ENCODE measurements at regions not wholly inside any gene's neighbourhood (a gene's known extent, or its start where the extent isn't known, plus 50 kb on each side); places are given as distances from the start of the nearest gene placed in this dataset.
"Not testable (repeated sequence)": the region's sequence is repeated elsewhere in the genome, so short reads cannot be mapped to it uniquely, and the experiment has no call there.

- DNase-seq (ENCODE audit: extremely low read depth in 1 of 11, low read depth in 9 of 11, low spot score in 4 of 11): no peak
These were observed 214.3 kb upstream of the CDH11 start for GRCh38 chr16:65336160-65336559.

GRCh38 chr16:65334081-65334480, 212.2 kb upstream of the CDH11 start:
- DNase-seq (ENCODE audit: extremely low read depth in 1 of 11, low read depth in 9 of 11, low spot score in 4 of 11): no peak

- DNase-seq (ENCODE audit: extremely low read depth in 1 of 11, low read depth in 9 of 11, low spot score in 4 of 11): no peak
These were observed 211.4 kb upstream of the CDH11 start for GRCh38 chr16:65333283-65333682.

GRCh38 chr16:65327346-65327745, 205.5 kb upstream of the CDH11 start:
- no peak for DNase-seq (ENCODE audit: extremely low read depth in 1 of 11, low read depth in 9 of 11, low spot score in 4 of 11)

- DNase-seq (ENCODE audit: extremely low read depth in 1 of 11, low read depth in 9 of 11, low spot score in 4 of 11): no peak
These were observed 201.9 kb upstream of the CDH11 start for GRCh38 chr16:65323655-65324237.

- no peak for DNase-seq (ENCODE audit: extremely low read depth in 1 of 11, low read depth in 9 of 11, low spot score in 4 of 11)
These were observed 197.9 kb upstream of the CDH11 start for GRCh38 chr16:65319621-65320231.

GRCh38 chr16:65318590-65319257, 196.9 kb upstream of the CDH11 start:
- DNase-seq (ENCODE audit: extremely low read depth in 1 of 11, low read depth in 9 of 11, low spot score in 4 of 11): no peak

GRCh38 chr16:65318138-65318537, 196.3 kb upstream of the CDH11 start:
- no peak for DNase-seq (ENCODE audit: extremely low read depth in 1 of 11, low read depth in 9 of 11, low spot score in 4 of 11)

- no peak for DNase-seq (ENCODE audit: extremely low read depth in 1 of 11, low read depth in 9 of 11, low spot score in 4 of 11)
These were observed 194.9 kb upstream of the CDH11 start for GRCh38 chr16:65316808-65317207.

- DNase-seq (ENCODE audit: extremely low read depth in 1 of 11, low read depth in 9 of 11, low spot score in 4 of 11): no peak
These were observed 193.4 kb upstream of the CDH11 start for GRCh38 chr16:65315081-65315780.

GRCh38 chr16:65314627-65315008, 192.8 kb upstream of the CDH11 start:
- no peak for DNase-seq (ENCODE audit: extremely low read depth in 1 of 11, low read depth in 9 of 11, low spot score in 4 of 11)

- no peak for DNase-seq (ENCODE audit: extremely low read depth in 1 of 11, low read depth in 9 of 11, low spot score in 4 of 11)
These were observed 192.2 kb upstream of the CDH11 start for GRCh38 chr16:65313936-65314626.

GRCh38 chr16:65312795-65313194, 190.9 kb upstream of the CDH11 start:
- no peak for DNase-seq (ENCODE audit: extremely low read depth in 1 of 11, low read depth in 9 of 11, low spot score in 4 of 11)

GRCh38 chr16:65312071-65312470, 190.2 kb upstream of the CDH11 start:
- DNase-seq (ENCODE audit: extremely low read depth in 1 of 11, low read depth in 9 of 11, low spot score in 4 of 11): no peak

GRCh38 chr16:65310491-65310890, 188.6 kb upstream of the CDH11 start:
- DNase-seq (ENCODE audit: extremely low read depth in 1 of 11, low read depth in 9 of 11, low spot score in 4 of 11): not testable (repeated sequence)

GRCh38 chr16:65309354-65309753, 187.5 kb upstream of the CDH11 start:
- DNase-seq (ENCODE audit: extremely low read depth in 1 of 11, low read depth in 9 of 11, low spot score in 4 of 11): peak in 8 of 11 donors; percentile 17 to 55 (median 34)

GRCh38 chr16:65308506-65308905, 186.6 kb upstream of the CDH11 start:
- DNase-seq (ENCODE audit: extremely low read depth in 1 of 11, low read depth in 9 of 11, low spot score in 4 of 11): no peak

GRCh38 chr16:65307286-65307685, 185.4 kb upstream of the CDH11 start:
- DNase-seq (ENCODE audit: extremely low read depth in 1 of 11, low read depth in 9 of 11, low spot score in 4 of 11): no peak

- no peak for DNase-seq (ENCODE audit: extremely low read depth in 1 of 11, low read depth in 9 of 11, low spot score in 4 of 11)
These were observed 184.9 kb upstream of the CDH11 start for GRCh38 chr16:65306722-65307121.

- DNase-seq (ENCODE audit: extremely low read depth in 1 of 11, low read depth in 9 of 11, low spot score in 4 of 11): no peak
These were observed 184.4 kb upstream of the CDH11 start for GRCh38 chr16:65306300-65306699.

All from renal cortex interstitium (tissue), 11 donors.